Fibroblast of the conjunctiva (primary cell): ENCODE measurements at regions not wholly inside any gene's neighbourhood (a gene's known extent, or its start where the extent isn't known, plus 50 kb on each side); places are given as distances from the start of the nearest gene placed in this dataset.
"Not testable (repeated sequence)": the region's sequence is repeated elsewhere in the genome, so short reads cannot be mapped to it uniquely, and the experiment has no call there.

Experiments used
- DNase-seq: peaks from one replicate; pipeline ENCODE4 v3.0.0-alpha.2; 2010; ENCODE audit warnings: low read depth

DNA sequence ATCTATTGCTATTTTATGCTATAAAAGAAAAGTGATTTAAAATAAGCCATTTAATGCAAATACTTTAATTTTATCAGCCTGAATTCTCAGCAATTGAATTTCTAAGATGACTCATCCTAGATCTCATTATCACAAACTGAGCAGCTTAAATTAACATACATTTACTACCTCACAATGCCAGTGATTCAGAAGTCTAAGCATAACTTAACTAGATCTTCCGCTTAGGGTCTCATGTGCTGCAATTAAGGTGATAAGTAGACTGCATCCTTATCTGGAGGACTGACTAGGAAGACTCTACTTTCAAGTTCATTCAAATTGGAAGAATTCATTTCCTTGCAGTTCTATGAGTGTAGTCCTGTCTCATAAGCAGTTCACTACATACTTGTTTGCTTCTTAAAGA is 286.6 kb downstream of the COL11A1 start:
- no peak for DNase-seq

DNA sequence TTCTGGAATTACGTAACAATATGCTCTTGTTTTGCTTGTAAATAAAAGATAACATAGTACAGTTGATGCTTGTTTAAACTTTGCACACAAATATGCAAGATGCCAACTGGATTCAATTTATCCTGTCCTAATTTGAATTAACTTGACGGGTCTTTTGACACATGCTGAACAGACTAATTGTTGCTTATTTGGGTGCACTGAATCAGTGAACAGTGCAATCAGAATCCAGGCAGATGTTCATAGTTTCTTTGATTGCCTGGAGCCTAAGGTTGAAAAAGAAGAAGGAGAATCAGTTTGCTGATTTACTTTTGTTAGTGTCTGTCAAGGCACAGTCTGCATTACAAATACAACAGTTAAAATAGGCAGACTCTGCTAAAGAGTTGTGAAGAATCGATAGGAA is 307.9 kb downstream of the COL11A1 start:
- no peak for DNase-seq

DNA sequence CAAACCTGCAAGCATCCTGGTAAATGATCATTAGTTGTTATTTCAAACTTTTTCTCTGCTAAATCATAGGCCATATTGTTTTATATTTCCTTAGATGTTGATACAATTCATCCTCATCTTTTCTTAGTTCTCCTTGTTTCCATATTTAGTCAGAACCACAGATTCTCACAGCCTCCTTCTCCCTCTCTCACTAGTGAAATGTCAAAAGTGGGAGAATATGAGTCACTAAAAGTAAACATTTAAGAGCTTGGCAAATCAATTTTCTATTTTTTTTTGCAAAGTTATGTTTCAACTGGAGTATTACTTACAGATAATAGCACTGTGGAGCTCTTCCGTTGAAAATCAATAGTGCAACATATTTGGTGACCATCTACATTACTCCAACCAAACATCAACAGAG is 308.8 kb downstream of the COL11A1 start:
- no peak for DNase-seq

DNA sequence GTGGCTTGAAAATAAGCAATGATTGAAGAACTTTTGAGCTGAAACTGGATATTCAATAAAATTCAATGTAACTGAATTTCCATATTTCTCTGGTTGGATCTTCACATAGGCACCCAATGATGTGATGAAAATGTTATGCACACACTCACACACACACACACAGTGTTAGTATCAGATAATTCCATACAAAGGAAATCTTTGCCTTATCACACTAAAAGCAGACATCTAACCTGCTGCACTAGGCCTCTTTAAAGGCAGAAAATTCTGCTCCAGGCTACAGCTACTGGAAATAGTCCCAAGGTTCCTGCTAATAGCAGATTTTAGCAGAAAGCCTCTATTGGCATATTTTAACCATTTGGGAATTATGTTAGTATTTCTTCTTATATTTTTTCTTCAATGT is 309.6 kb downstream of the COL11A1 start:
- no peak for DNase-seq

GRCh38 chr1:102796429-102796828 is 311.9 kb downstream of the COL11A1 start:
- no peak for DNase-seq

DNA sequence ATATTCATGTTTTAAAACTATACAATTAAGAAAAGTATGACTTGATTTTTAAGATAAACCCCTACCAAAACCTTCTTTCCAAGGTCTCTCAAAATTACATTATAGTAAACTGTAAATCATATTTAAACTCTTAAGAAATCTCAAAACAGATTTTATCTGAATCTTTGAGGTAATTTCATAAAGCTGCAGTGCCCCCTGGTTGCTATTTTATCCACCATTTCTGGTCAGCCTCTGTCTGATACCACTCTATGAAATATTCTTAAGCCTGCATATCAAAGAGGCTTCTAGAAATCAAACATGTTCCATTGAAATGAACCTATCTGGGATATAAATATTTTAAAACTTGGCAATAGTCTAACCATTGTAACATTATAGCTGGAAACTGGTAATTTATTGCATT is 317.3 kb downstream of the COL11A1 start:
- DNase-seq, result no peak

GRCh38 chr1:102789951-102790350 is 318.4 kb downstream of the COL11A1 start:
- not testable (repeated sequence) for DNase-seq

GRCh38 chr1:102783487-102783886 is 324.8 kb downstream of the COL11A1 start:
- DNase-seq, result no peak

- no peak for DNase-seq
Observed at GRCh38 chr1:102782144-102782543, 326.2 kb downstream of the COL11A1 start.

DNA sequence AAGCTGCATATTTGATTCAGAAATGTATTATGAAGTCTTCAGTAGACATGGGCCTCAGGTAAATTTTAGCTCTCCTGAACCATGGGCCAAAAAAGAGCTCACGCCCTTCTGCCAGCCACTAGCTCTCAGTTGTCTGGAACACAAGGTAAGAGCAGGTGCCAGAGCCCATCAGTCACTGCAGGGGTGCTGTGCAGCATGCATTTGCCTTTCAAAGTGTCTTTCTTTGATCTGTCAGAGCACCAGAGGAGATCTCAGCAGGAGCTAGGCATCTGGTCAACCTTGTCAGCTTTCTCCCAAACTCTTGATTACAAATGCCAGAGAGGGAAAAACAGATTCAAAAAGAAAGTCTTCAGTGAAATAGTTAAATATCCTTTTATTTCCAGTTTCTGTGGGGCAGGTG is 332.3 kb downstream of the COL11A1 start:
- no peak for DNase-seq

GRCh38 chr1:102772831-102773230 is 335.5 kb downstream of the COL11A1 start:
- DNase-seq, result no peak

DNA sequence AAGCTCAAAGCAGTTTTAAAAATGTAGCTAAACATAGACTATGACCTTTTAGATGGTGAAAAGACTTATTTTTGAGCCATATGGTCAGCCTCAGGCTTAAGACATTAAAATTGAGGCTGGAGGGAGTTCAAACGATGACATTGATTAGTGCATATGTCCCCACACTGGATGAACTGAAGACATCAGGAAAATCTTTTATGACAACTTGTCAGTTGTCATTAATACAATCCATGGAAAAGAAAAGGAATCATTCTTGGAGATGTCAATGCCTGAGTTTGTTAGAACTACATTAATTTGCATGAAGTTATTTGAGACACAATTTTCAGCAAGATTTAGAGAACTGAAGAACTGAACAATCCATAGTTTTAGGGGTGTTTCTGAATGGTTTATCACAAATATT is 349.9 kb downstream of the COL11A1 start:
- DNase-seq, result no peak

- no peak for DNase-seq
Observed at GRCh38 chr1:102757363-102757762, 351.0 kb downstream of the COL11A1 start.

- no peak for DNase-seq
Observed at GRCh38 chr1:102751111-102751510, 357.2 kb downstream of the COL11A1 start.

- DNase-seq, result no peak
Observed at GRCh38 chr1:102742426-102742825, 365.9 kb downstream of the COL11A1 start.

- DNase-seq, result no peak
Observed at GRCh38 chr1:102733491-102734236, 374.7 kb downstream of the COL11A1 start.

DNA sequence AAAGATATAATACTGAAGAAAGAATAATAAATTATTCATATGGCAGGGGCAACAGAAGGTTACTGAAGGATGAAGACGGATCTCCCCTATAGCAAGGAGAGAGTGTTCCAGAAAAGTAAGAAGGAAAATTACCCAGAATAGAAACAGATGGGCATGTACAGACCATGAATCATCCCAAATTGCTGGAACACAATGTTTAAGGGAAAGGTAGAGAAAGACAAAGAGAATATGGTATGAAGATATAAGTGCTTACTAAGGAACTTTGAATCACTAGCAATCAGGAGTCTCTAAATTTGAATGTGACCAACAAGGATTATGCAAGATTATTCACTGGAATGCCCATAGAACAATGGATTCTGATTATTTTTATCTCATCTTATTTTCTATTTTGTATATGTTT is 375.4 kb downstream of the COL11A1 start:
- DNase-seq, result no peak

DNA sequence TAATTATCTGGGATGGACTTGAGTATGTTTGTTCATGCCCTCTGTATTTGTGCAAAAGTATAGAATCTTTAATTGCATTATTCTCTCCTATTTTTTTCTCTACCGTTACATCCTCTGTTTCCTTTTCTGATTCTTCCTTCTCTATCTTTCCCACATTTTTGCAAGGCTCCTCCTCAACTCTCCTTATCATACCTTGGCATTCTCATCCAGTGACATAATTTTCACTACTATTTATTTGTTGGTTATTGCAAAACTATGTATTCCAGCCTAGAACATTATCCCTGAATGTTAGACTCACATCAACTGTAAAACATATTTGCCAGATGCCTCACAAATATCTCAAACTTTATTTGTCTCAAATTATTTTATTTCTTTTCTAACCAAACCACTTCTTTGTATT is 381.9 kb downstream of the COL11A1 start:
- no peak for DNase-seq

GRCh38 chr1:102724741-102725140 is 383.6 kb downstream of the COL11A1 start:
- DNase-seq, result no peak

DNA sequence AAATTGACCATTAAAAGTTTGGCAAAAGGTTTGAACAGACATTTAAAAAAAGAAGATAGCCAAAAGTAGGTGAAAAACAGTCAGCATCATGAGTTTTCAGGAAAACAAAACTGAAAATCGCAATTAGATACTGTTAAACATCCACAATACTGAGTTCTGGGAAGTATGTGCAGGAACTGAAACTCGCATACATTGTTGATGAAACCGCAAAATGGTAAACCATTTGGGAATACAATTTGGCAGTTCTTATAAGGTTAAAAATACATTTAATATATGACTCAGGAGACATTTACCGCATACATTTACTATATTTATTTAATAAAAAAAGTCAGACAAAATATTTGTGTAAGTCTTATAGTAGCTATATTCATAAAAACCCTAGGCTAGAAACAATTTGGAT is 393.2 kb downstream of the COL11A1 start:
- DNase-seq, result no peak

DNA sequence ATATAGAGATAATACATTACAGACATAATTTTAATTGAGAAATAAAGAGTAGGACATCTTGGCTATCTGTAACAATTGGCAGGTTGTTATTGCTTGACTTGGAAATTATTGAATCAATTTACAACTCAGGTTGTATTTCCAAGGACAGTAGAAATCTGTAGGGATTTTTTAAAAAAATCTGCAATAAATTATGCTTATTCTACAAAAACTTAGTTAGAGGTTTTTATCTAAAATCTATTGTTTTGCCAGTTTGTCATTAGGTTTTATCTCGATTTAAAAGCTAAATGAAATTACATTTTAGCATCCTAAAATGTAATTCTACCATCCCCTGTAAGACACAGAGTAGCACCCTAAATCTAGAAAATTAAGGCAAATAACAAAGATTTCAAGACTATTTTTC is 408.8 kb downstream of the COL11A1 start:
- DNase-seq, result no peak

GRCh38 chr1:102693345-102693744 is 415.0 kb downstream of the COL11A1 start:
- DNase-seq, result no peak

DNA sequence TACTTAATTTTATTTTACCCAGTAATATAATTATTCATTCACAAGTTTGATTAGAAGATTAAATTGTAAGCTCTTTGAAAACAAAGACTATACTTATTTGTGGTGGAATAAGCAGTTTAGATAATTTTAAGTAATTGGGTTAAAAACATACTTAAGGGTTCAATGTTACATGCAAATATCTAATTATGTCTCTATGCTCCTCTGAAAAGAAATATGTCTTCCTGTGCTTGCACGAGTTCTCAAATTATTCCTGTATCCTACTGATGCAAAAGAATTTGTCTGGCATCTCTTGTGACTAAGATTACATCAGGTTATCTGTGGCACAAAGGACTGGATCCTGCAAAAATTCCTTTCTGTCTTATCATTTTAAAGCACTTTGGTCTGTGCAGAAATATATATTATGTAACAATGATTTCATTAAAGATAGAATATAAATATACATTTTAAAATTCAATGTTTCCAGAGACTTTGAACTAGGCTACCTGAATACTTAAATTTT is 416.7 kb downstream of the COL11A1 start:
- DNase-seq, result no peak

DNA sequence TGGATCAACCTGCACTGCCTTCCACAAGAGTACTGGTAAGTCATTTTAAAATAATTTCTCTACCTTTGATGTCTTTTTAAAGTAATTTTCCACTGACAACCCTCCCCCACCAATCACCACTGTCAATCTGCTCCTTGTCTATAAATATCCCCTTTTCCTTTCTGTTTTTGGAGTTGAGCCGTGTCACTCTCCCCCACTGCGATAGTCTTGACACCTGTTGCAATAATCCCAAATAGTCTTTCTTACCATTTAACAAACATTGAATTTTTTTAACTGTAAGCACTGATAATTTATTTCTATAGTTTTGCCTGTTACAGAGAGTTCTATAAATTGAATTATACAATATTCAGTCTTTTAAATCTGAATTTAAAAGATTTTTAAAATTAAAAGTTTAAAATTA is 420.9 kb downstream of the COL11A1 start:
- no peak for DNase-seq
